ENCODE measurements at regions not wholly inside any gene's neighbourhood (a gene's known extent, or its start where the extent isn't known, plus 50 kb on each side); places are given as distances from the start of the nearest gene placed in this dataset.

- no peak for TF ChIP-seq CTCF (conservative IDR thresholded peaks at IDR 0.05; ENCODE audit: low read depth, low read length)
- Histone ChIP-seq H3K36me3 (ENCODE audit: insufficient read depth) (no peaks in the 10 kb centered on the region), H3K4me1 (ENCODE audit: low read depth, poor library complexity, severe bottlenecking) (no peaks in the 10 kb centered on the region), H2AFZ (ENCODE audit: low read depth) (no peak overlapping the region), H4K20me1 (ENCODE audit: insufficient read depth) (no peaks in the 10 kb centered on the region), H3K27me3 (ENCODE audit: insufficient read depth, low read depth) (no peaks in the 10 kb centered on the region), H3K79me2 (ENCODE audit: insufficient read depth, low read depth) (no peaks in the 10 kb centered on the region), H3K4me2 (no peak overlapping the region), H3K9ac (no peak overlapping the region), H3K4me3 (IDR thresholded peaks at IDR 0.05; ENCODE audit: insufficient read depth, low read depth, low read length) (no peak overlapping the region), H3K27ac (no peak overlapping the region)
Observed at GRCh38 chr18:39751161-39751560, 2185.6 kb upstream of the CELF4 start.

- Histone ChIP-seq H3K4me3 (IDR thresholded peaks at IDR 0.05; ENCODE audit: insufficient read depth, low read depth, low read length) (no peak overlapping the region), H3K27ac (no peak overlapping the region), H2AFZ (ENCODE audit: low read depth) (no peak overlapping the region), H3K9ac (no peak overlapping the region), H3K79me2 (ENCODE audit: insufficient read depth, low read depth) (no peaks in the 10 kb centered on the region), H3K4me2 (no peak overlapping the region), H3K27me3 (ENCODE audit: insufficient read depth, low read depth) (no peaks in the 10 kb centered on the region), H4K20me1 (ENCODE audit: insufficient read depth) (no peaks in the 10 kb centered on the region), H3K4me1 (ENCODE audit: low read depth, poor library complexity, severe bottlenecking) (no peaks in the 10 kb centered on the region), H3K36me3 (ENCODE audit: insufficient read depth) (no peaks in the 10 kb centered on the region)
- no peak for TF ChIP-seq CTCF (conservative IDR thresholded peaks at IDR 0.05; ENCODE audit: low read depth, low read length)
Observed at GRCh38 chr18:39749154-39749553, 2183.6 kb upstream of the CELF4 start.

GRCh38 chr18:39748727-39749126, 2183.1 kb upstream of the CELF4 start:
- no peak overlapping the region for H3K27ac ChIP-seq
- no peak for TF ChIP-seq CTCF (conservative IDR thresholded peaks at IDR 0.05; ENCODE audit: low read depth, low read length)
- no peaks in the 10 kb centered on the region for H3K4me1 ChIP-seq (ENCODE audit: low read depth, poor library complexity, severe bottlenecking)
- no peak overlapping the region for H3K9ac ChIP-seq
- H4K20me1 ChIP-seq (ENCODE audit: insufficient read depth), result no peaks in the 10 kb centered on the region
- no peak overlapping the region for H3K4me3 ChIP-seq (IDR thresholded peaks at IDR 0.05; ENCODE audit: insufficient read depth, low read depth, low read length)
- no peaks in the 10 kb centered on the region for H3K36me3 ChIP-seq (ENCODE audit: insufficient read depth)
- no peaks in the 10 kb centered on the region for H3K27me3 ChIP-seq (ENCODE audit: insufficient read depth, low read depth)
- H3K79me2 ChIP-seq (ENCODE audit: insufficient read depth, low read depth), result no peaks in the 10 kb centered on the region
- no peak overlapping the region for H2AFZ ChIP-seq (ENCODE audit: low read depth)
- H3K4me2 ChIP-seq, result no peak overlapping the region

- H3K4me3 ChIP-seq (IDR thresholded peaks at IDR 0.05; ENCODE audit: insufficient read depth, low read depth, low read length), result no peak overlapping the region
- H3K27ac ChIP-seq, result no peak overlapping the region
- no peaks in the 10 kb centered on the region for H3K27me3 ChIP-seq (ENCODE audit: insufficient read depth, low read depth)
- no peaks in the 10 kb centered on the region for H3K36me3 ChIP-seq (ENCODE audit: insufficient read depth)
- H3K4me2 ChIP-seq, result no peak overlapping the region
- no peak overlapping the region for H3K9ac ChIP-seq
- no peak for TF ChIP-seq CTCF (conservative IDR thresholded peaks at IDR 0.05; ENCODE audit: low read depth, low read length)
- no peaks in the 10 kb centered on the region for H4K20me1 ChIP-seq (ENCODE audit: insufficient read depth)
- no peaks in the 10 kb centered on the region for H3K4me1 ChIP-seq (ENCODE audit: low read depth, poor library complexity, severe bottlenecking)
- H2AFZ ChIP-seq (ENCODE audit: low read depth), result no peak overlapping the region
- no peaks in the 10 kb centered on the region for H3K79me2 ChIP-seq (ENCODE audit: insufficient read depth, low read depth)
Observed at GRCh38 chr18:39746201-39746600, 2180.6 kb upstream of the CELF4 start.

- H4K20me1 ChIP-seq (ENCODE audit: insufficient read depth), result no peaks in the 10 kb centered on the region
- H2AFZ ChIP-seq (ENCODE audit: low read depth), result no peak overlapping the region
- H3K9ac ChIP-seq, result no peak overlapping the region
- H3K4me3 ChIP-seq (IDR thresholded peaks at IDR 0.05; ENCODE audit: insufficient read depth, low read depth, low read length), result no peak overlapping the region
- no peak overlapping the region for H3K4me2 ChIP-seq
- no peaks in the 10 kb centered on the region for H3K27me3 ChIP-seq (ENCODE audit: insufficient read depth, low read depth)
- no peaks in the 10 kb centered on the region for H3K79me2 ChIP-seq (ENCODE audit: insufficient read depth, low read depth)
- H3K4me1 ChIP-seq (ENCODE audit: low read depth, poor library complexity, severe bottlenecking), result no peaks in the 10 kb centered on the region
- no peaks in the 10 kb centered on the region for H3K36me3 ChIP-seq (ENCODE audit: insufficient read depth)
- TF ChIP-seq CTCF (conservative IDR thresholded peaks at IDR 0.05; ENCODE audit: low read depth, low read length), result no peak
- no peak overlapping the region for H3K27ac ChIP-seq
Observed at GRCh38 chr18:39743463-39743862, 2177.9 kb upstream of the CELF4 start.
